RWPE1 (cell line): ENCODE measurements at regions not wholly inside any gene's neighbourhood (a gene's known extent, or its start where the extent isn't known, plus 50 kb on each side); places are given as distances from the start of the nearest gene placed in this dataset.

ENCODE experiments used
- CTCF ChIA-PET: fragments of 350-600 bp; sonication (Branson Sonifier 250); formaldehyde crosslinking; extraction: SDS; loops from one replicate; lab custom pipeline; 2021; lab: Yijun Ruan, JAX
- POLR2A ChIA-PET: fragments of 400-600 bp; formaldehyde crosslinking; extraction: SDS; loops from one replicate; lab custom pipeline; 2020; ENCODE audit warnings: antibody characterized with exemption; ENCODE audit not compliant: low non-redundant PET; lab: Yijun Ruan, JAX
- DNase-seq: peaks from one replicate; pipeline ENCODE4 v3.0.0; 2012; ENCODE audit warnings: low spot score
- H3K27ac ChIP-seq: fragments of 450-650 bp; 2 replicates; pipeline ENCODE4 v1.5.1; 2017
- CTCF ChIP-seq: fragments of 450-650 bp; conservative IDR thresholded peaks from 2 replicates; pipeline ENCODE4 v1.5.1; 2017; ENCODE audit warnings: low read depth, mild to moderate bottlenecking

- ChIA-PET POLR2A (no interaction called here), CTCF (interaction anchor here (0.6 kb wide), 1 partner anchor 1789 kb away, joined by 3 read pairs; no protein-coding TSS in a partner anchor)
- DNase-seq = no peak
- H3K27ac ChIP-seq = no peak overlapping the region
- TF ChIP-seq CTCF = no peak
These were observed 450.5 kb upstream of the MEX3C start for GRCh38 chr18:51647942-51648341.

DNA sequence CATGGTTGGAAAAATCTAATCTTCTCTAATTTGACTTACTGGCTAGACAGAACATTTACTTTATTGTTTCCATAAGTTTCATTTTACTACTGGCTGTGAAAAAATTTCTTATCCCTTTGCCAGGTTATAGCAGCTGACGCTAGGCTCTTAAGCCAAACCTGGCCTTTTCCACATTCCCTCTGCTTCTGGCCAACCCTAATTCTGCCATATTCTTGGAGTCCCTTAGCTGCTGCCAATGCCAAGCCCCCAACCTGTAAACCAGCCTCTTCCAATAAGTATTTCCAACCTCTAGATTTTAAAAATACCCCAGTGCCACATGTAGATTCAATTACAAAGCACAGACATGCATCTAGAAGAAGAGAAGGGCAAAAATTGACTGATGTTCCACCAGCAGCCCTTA is 452.3 kb upstream of the MEX3C start:
- CTCF ChIA-PET = no interaction called here
- no peak for DNase-seq
- no peak for TF ChIP-seq CTCF
- POLR2A ChIA-PET = no interaction called here
- no peak overlapping the region for H3K27ac ChIP-seq

GRCh38 chr18:51651761-51652160 is 454.3 kb upstream of the MEX3C start:
- no peak overlapping the region for H3K27ac ChIP-seq
- no peak for TF ChIP-seq CTCF
- ChIA-PET CTCF (no interaction called here), POLR2A (no interaction called here)
- no peak for DNase-seq

DNA sequence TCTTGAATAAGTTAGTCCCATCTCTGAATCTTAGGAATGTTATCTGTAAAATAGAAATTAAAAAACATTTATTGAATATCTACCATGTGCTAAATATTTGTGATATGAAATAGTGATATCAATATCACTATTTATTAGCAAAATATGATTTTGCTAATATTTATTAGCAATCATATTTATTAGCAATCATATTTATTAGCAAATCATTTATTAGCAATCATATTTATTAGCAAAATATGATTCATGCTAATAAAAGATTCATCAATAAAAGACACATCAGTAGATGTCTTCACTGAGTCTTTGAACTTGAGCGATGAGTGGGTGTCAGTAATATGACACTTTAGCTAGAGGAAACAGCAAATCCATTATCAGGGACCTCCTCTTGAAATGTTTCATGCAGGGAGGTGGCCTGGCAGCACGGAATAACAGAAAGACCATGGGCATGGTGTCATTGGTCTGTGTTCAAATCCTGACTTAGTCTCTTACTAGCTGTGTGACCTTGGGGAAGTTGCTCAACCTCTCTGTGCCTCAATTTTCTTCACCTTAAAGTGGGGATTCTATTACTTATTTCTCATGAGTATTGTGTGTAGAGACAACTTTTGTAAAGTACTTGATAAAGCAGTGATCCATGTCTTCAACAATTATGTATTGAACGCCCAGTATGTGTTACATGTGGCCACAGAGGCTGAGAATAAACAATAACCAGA is 456.2 kb upstream of the MEX3C start:
- DNase-seq = no peak
- TF ChIP-seq CTCF = no peak
- no peak overlapping the region for H3K27ac ChIP-seq
- ChIA-PET POLR2A (no interaction called here), CTCF (interaction anchor here (0.6 kb wide), 1 partner anchor 22 kb away, joined by 4 read pairs; no protein-coding TSS in a partner anchor)

- DNase-seq = no peak
- ChIA-PET CTCF (no interaction called here), POLR2A (no interaction called here)
- no peak overlapping the region for H3K27ac ChIP-seq
- TF ChIP-seq CTCF = no peak
These were observed 457.2 kb upstream of the MEX3C start for GRCh38 chr18:51654488-51655326.

DNA sequence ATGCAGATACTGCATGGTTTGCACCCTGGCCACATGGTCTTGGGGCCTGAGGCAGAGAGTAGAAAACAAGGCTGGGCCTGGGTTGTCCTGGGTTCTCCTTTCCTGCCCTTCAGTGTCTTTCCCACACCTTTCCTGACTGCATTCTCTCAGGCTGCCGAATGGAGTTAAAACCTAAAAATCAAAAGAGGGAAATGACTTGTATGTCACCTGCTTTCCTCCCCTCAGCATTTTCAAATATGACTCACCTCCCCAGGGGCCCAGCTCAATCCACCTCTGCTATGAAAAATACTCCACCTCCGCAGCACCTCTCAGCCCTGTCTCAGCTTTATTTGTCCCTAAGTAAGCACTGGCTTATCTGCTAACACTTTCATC is 457.8 kb upstream of the MEX3C start:
- CTCF ChIA-PET = interaction anchor here (0.7 kb wide), 1 partner anchor 304 kb away, joined by 3 read pairs; no protein-coding TSS in a partner anchor

More for the DNA sequence above, 457.8 kb upstream of the MEX3C start:
- POLR2A ChIA-PET = no interaction called here
- DNase-seq = peak; percentile 1
- no peak for TF ChIP-seq CTCF
- no peak overlapping the region for H3K27ac ChIP-seq
